ENCODE measurements at regions not wholly inside any gene's neighbourhood (a gene's known extent, or its start where the extent isn't known, plus 50 kb on each side); places are given as distances from the start of the nearest gene placed in this dataset.
A peak's percentile ranks its signal among the peaks of the same experiment; 100 is the strongest.

- DNase-seq = no peak
These were observed 148.1 kb downstream of the PPARGC1A start for GRCh38 chr4:23741681-23742191.

DNA sequence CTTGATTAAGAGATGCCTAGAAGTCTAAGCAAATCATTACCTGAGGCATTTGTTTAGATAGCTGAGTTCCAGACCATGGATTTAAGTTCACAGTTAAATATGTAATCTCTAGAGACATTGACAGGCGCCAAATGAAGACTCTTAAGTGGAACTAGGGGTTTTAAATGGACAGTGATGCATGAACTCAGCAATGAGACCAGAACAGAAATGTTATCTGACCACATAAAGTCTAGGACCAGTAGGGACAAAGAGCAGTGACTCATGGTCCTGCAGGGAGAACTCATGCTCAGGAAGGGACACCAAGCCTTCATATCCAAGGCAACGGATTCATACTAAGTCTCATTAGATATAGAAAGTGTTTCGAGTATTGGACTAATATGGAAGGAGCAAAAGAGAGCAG lies 152.3 kb downstream of the PPARGC1A start:
- no peak for DNase-seq

- no peak for DNase-seq
These were observed 153.4 kb downstream of the PPARGC1A start for GRCh38 chr4:23736466-23736865.

- DNase-seq = no peak
These were observed 155.8 kb downstream of the PPARGC1A start for GRCh38 chr4:23734000-23734399.

DNA sequence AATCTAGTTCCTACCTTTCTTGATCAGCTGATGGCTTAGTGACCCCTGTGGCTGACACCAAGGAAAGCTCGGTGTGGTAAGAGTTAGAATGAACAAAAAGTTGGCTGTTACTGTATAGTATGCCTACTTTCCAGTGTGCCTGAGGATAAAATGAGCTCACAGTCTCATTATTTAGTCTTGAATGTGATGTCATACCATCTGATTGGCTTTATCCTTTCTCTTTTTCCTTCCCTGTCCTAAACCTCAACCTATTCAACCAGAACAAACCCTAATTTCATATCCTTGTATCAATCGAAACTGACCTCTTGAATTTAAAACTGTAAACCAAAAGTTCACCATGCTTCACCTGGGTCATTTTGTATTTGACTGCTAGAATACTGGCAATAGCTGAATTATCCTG lies 156.4 kb downstream of the PPARGC1A start:
- DNase-seq = no peak

DNA sequence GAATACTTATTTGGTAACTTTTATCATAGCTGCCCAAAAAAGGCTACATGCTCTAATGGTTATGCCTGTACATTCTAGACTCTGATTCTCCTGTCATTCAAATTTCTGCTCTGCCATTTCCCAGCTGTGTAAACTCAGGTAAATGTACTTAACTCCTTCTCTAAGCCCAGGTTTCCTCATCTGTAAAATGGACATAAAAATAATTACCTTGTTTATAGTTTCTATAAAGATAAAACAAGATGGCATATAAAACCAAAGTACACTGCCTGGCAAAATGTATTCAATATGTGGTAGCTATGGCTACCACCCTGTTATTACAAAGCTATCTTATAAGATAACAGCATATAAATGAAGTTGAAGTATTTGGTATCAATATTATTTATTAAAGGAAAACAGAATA lies 158.8 kb downstream of the PPARGC1A start:
- no peak for DNase-seq

DNA sequence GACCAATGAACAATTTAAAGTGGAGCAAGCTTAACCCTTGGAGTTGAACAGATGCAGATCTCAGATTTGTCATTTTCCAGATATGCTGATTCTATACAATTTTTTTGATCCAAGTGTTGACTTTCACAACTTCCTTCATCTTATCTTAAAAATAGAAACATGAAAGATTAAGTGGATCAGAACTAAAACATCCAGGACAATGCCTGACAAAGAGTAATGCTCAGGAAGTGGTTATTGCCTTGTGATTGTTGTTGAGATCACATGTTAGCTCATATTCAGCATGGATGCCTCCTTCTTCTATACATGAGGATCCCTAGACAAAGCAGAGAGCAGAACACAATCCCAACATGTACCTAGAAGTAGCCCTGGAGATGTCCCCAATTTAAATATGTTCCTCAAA lies 160.9 kb downstream of the PPARGC1A start:
- no peak for DNase-seq

GRCh38 chr4:23728393-23728792 lies 161.5 kb downstream of the PPARGC1A start:
- no peak for DNase-seq

DNA sequence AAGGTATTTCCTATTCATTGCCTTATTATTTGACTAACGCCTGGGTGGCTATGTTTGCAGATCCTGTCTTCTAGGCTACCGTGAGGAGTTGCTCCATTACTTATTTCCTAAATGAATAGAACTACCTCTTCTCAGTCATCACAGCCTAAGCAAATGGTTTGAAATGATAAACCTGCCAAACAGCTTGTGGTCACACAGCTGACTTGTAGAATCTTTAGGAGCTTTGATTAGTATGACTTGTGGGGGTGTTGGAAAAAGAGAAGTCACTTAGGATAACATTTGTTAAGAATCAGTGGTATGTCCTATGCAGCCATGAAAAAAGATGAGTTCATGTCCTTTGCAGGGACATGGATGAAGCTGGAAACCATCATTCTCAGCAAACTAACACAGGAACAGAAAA lies 169.3 kb downstream of the PPARGC1A start:
- no peak for DNase-seq

DNA sequence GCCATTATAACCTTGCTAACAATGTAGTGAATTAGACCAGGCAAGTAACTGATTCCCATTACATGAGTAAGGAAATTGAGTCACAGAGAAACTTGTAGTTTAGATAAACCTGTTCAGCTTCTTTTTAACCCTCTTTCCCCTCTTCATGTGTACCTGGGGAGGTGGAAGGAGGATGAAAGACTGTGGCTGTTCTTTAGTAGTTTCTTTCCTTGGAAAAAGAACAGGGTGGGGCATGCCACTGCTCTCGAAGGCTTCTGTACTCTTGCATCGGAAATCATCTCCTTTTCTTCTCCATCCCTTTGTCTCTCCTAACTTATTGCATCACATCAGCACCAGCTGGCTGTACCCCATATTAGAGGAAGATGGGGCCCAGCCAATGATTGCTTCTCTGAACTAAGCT lies 171.4 kb downstream of the PPARGC1A start:
- no peak for DNase-seq

DNA sequence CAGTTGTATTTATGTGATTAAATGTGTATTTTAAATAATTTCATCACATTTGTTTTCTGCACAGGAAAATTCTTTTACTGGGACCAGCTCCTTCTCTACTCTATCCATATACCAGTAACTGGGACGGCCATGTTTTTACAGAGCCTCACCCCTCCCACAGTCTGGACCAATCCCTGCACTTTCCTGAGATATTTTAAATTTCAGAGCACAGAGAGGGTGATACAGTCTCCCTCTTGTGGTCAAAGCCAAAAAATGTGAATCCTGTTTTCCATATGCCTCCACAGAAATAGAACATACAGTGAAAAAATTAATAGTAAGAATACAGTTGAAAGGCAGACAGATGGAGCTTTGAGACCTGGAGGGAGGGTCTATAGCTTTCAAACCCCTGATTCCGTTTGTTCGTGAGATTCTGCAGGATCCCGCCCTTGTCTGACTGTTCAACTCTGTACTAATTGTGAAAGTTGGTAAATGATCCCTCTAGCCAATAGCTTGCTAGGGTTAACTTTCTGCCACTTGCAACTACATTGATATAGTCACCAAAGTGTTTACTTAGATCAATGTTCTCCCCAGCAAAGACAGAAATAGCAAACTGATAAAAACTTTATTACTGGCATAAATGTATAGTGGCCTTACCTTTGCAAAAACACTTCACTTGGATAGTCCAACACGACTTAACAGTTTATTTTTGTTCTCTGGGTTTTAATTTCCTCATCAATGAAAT lies 172.2 kb downstream of the PPARGC1A start:
- peak; percentile 10 for DNase-seq

DNA sequence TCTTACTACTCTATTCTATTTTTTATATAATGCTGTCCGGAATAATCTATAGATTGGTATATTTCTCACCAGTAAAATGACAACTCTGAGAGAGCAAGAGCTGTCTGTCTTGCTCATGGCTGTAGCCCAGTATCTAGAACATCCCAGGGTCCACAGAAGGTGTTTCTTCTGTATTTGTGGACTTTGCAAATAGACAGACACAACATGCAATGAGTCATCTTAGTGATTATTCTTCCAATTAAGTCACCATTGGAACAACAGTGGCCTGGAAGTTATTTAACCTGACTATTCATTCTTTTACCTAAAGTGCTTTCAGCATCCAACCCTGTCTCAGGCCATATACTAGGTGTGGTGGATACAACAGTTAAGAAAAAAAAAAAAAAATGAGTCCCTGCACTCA lies 179.5 kb downstream of the PPARGC1A start:
- DNase-seq = no peak

- DNase-seq = no peak
These were observed 182.2 kb downstream of the PPARGC1A start for GRCh38 chr4:23707652-23708026.

DNA sequence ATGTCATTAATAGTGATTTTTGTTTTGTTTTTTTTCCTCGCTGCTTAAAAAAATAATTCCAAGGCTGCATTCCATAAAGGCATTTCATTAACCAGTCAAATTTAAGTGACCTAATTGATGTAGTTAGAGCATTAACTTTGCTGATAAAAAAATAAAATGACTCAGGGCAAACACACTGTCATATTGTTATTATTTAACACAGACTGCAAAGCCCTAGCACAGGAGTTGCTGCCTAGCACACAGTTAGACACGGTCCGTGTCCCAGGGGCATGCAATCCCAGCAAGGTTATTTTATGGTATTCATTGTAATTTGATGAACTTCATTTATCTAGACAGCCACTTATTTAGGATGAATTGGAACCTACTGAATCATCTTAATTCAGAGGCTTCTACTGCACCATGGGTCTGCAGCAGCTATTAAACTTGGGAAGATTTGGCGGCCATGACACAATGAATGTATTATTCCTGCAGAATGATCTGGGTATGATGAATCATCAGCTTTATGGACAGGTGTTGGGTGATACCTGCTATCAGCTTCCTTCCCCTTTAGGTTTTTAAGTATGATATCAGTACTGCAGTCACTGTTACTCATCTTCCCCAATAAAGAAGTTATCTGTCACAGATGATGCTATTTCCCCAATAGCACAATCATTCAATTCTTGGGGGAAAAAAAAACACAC lies 182.7 kb downstream of the PPARGC1A start:
- no peak for DNase-seq

- no peak for DNase-seq
These were observed 189.7 kb downstream of the PPARGC1A start for GRCh38 chr4:23700197-23700596.

GRCh38 chr4:23697722-23698121 lies 192.1 kb downstream of the PPARGC1A start:
- DNase-seq = no peak

GRCh38 chr4:23697001-23697528 lies 192.8 kb downstream of the PPARGC1A start:
- DNase-seq = no peak

DNA sequence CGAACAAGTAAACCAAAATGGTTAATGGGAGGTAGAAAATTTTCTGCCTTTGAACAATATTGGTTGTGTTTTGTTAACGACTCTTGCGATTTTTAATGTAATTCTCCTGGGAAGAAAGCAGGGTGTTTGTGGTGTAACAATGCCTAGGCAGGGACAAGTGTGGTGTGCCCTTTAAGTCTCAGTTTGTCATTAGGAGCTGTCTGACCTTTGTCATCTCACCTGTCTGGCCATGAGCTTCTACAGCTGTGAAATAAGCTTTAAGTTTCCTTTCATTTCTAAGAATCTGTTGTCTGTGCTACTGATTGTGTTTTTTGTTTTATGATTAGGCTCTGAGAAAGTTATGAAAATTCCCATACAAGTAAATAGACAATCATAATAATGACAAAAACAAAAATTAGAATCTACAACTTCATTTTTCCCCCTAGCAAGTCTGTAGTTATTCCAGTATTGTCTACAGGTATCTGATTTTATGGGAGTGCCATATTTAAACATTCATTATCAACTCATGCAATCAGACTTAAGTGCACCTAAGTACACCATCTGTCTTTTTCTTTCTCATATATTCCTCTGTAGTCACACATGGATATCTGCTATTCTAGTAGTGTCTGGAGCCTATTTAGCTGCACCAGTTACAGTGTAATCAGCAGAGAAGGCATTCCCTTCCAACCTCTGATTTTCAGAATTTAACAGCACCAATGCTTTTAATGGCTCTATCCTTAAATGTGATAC lies 203.5 kb downstream of the PPARGC1A start:
- no peak for DNase-seq

DNA sequence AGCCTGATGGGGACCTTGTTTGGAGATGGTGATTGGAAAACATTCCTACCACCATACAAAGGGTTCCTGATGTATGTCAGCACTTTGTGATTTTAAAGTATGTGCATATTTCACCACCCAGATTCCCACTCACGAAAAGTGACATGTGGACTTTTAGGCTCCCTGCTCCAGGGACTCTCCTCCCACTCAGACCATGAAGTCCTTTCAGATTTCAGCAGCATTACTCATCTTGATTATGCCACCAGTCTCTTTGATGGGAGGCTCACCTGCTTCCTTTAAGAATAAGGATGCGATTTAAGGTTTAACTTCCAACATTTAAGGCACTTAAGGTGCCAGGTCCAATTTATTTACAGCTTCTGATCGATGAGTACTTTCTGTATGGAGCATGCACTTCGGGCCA lies 204.4 kb downstream of the PPARGC1A start:
- DNase-seq = no peak

- DNase-seq = no peak
These were observed 209.0 kb downstream of the PPARGC1A start for GRCh38 chr4:23680671-23681518.

GRCh38 chr4:23674694-23675093 lies 215.2 kb downstream of the PPARGC1A start:
- DNase-seq = no peak

- no peak for DNase-seq
These were observed 222.2 kb downstream of the PPARGC1A start for GRCh38 chr4:23667659-23668058.

- no peak for DNase-seq
These were observed 229.0 kb downstream of the PPARGC1A start for GRCh38 chr4:23660865-23661264.

Data from activated CD4-positive, alpha-beta T cell treated with anti-CD3 and anti-CD28 coated beads, Interleukin-2, Interleukin-6, amounts not matched to agents 100 ng/mL and 50 ng/mL, durations not matched to agents 16 hours and 8 hours (primary cell).